Memory B cell (primary cell): ENCODE measurements at regions not wholly inside any gene's neighbourhood (a gene's known extent, or its start where the extent isn't known, plus 50 kb on each side); places are given as distances from the start of the nearest gene placed in this dataset.

Source experiments
- ATAC-seq: fragments of 150-1000 bp; cut with Tn5 transposase; 2 replicates; pipeline ENCODE4 v1.10.0; 2021; ENCODE audit warnings: low read depth, mild to moderate bottlenecking, moderate library complexity
- DNase-seq, 2 donors: peaks; one replicate each; pipeline ENCODE4 v3.0.0; 2022; ENCODE audit warnings: low spot score in 2 of 2
- H3K27ac Mint-ChIP-seq: one replicate; pipeline ENCODE4 v1.8.0; 2022; ENCODE audit warnings: mild to moderate bottlenecking, moderate library complexity, mixed read lengths
- H3K27me3 Mint-ChIP-seq: one replicate; pipeline ENCODE4 v1.8.0; 2022; ENCODE audit warnings: mixed read lengths
- H3K36me3 Mint-ChIP-seq: one replicate; pipeline ENCODE4 v1.8.0; 2022; ENCODE audit warnings: mild to moderate bottlenecking, mixed read lengths
- H3K4me1 Mint-ChIP-seq: one replicate; pipeline ENCODE4 v1.8.0; 2022; ENCODE audit warnings: mixed read lengths
- H3K4me3 Mint-ChIP-seq: one replicate; pipeline ENCODE4 v1.8.0; 2022; ENCODE audit warnings: mild to moderate bottlenecking, moderate library complexity, mixed read lengths
- H3K9me3 Mint-ChIP-seq: one replicate; pipeline ENCODE4 v1.8.0; 2022; ENCODE audit warnings: mixed read lengths

- no peak overlapping the region for H3K27ac Mint-ChIP-seq
- DNase-seq (no peak), ATAC-seq (no peak)
- H3K36me3 Mint-ChIP-seq = no peaks in the 10 kb centered on the region
- H3K9me3 Mint-ChIP-seq = peaks cover 2% of the 10 kb centered on the region
- H3K4me3 Mint-ChIP-seq = no peak overlapping the region
- H3K4me1 Mint-ChIP-seq = peaks cover 10% of the 10 kb centered on the region
- peaks cover 29% of the 10 kb centered on the region for H3K27me3 Mint-ChIP-seq
Measured at GRCh38 chr10:131746785-131747184, 154.0 kb upstream of the PPP2R2D start.

- DNase-seq (no peak), ATAC-seq (no peak)
- Mint-ChIP-seq H3K27ac (no peak overlapping the region), H3K36me3 (no peaks in the 10 kb centered on the region), H3K4me3 (no peak overlapping the region), H3K4me1 (peaks cover 10% of the 10 kb centered on the region), H3K9me3 (peaks cover 2% of the 10 kb centered on the region), H3K27me3 (peaks cover 27% of the 10 kb centered on the region)
Measured at GRCh38 chr10:131747251-131747650, 153.6 kb upstream of the PPP2R2D start.

- no peaks in the 10 kb centered on the region for H3K36me3 Mint-ChIP-seq
- ATAC-seq (no peak), DNase-seq (no peak)
- peaks cover 10% of the 10 kb centered on the region for H3K4me1 Mint-ChIP-seq
- no peak overlapping the region for H3K4me3 Mint-ChIP-seq
- peaks cover 2% of the 10 kb centered on the region for H3K9me3 Mint-ChIP-seq
- H3K27ac Mint-ChIP-seq = no peak overlapping the region
- peaks cover 25% of the 10 kb centered on the region for H3K27me3 Mint-ChIP-seq
Measured at GRCh38 chr10:131747791-131748190, 153.0 kb upstream of the PPP2R2D start.

- DNase-seq (no peak), ATAC-seq (no peak)
- no peaks in the 10 kb centered on the region for H3K36me3 Mint-ChIP-seq
- no peak overlapping the region for H3K27ac Mint-ChIP-seq
- H3K4me3 Mint-ChIP-seq = no peak overlapping the region
- H3K9me3 Mint-ChIP-seq = peaks cover 2% of the 10 kb centered on the region
- peaks cover 25% of the 10 kb centered on the region for H3K27me3 Mint-ChIP-seq
- peaks cover 10% of the 10 kb centered on the region for H3K4me1 Mint-ChIP-seq
Measured at GRCh38 chr10:131748191-131748590, 152.6 kb upstream of the PPP2R2D start.

GRCh38 chr10:131748831-131749766 is 151.7 kb upstream of the PPP2R2D start:
- Mint-ChIP-seq H3K27ac (no peak overlapping the region), H3K27me3 (peaks cover 24% of the 10 kb centered on the region), H3K36me3 (no peaks in the 10 kb centered on the region), H3K4me3 (no peak overlapping the region), H3K4me1 (peaks cover 7% of the 10 kb centered on the region), H3K9me3 (peaks cover 2% of the 10 kb centered on the region)
- no peak for DNase-seq
- no peak for ATAC-seq

- no peak overlapping the region for H3K27ac Mint-ChIP-seq
- DNase-seq (no peak), ATAC-seq (no peak)
- no peaks in the 10 kb centered on the region for H3K36me3 Mint-ChIP-seq
- peaks cover 19% of the 10 kb centered on the region for H3K27me3 Mint-ChIP-seq
- H3K4me3 Mint-ChIP-seq = no peak overlapping the region
- H3K9me3 Mint-ChIP-seq = peaks cover 2% of the 10 kb centered on the region
- peaks cover 4% of the 10 kb centered on the region for H3K4me1 Mint-ChIP-seq
Measured at GRCh38 chr10:131749767-131750142, 151.1 kb upstream of the PPP2R2D start.

- no peak for DNase-seq
- Mint-ChIP-seq H3K4me3 (no peak overlapping the region), H3K27ac (no peak overlapping the region), H3K9me3 (peaks cover 2% of the 10 kb centered on the region), H3K4me1 (no peaks in the 10 kb centered on the region), H3K36me3 (no peaks in the 10 kb centered on the region), H3K27me3 (peaks cover 15% of the 10 kb centered on the region)
- ATAC-seq = no peak
Measured at GRCh38 chr10:131750171-131750895, 150.5 kb upstream of the PPP2R2D start.

- DNase-seq (no peak), ATAC-seq (no peak)
- Mint-ChIP-seq H3K36me3 (no peaks in the 10 kb centered on the region), H3K9me3 (peaks cover 2% of the 10 kb centered on the region), H3K27me3 (peaks cover 13% of the 10 kb centered on the region), H3K4me1 (no peaks in the 10 kb centered on the region), H3K27ac (no peak overlapping the region), H3K4me3 (no peak overlapping the region)
Measured at GRCh38 chr10:131750973-131751826, 149.6 kb upstream of the PPP2R2D start.

- ATAC-seq (no peak), DNase-seq (no peak)
- H3K4me1 Mint-ChIP-seq = no peaks in the 10 kb centered on the region
- no peak overlapping the region for H3K27ac Mint-ChIP-seq
- peaks cover 10% of the 10 kb centered on the region for H3K27me3 Mint-ChIP-seq
- H3K9me3 Mint-ChIP-seq = no peaks in the 10 kb centered on the region
- H3K36me3 Mint-ChIP-seq = no peaks in the 10 kb centered on the region
- H3K4me3 Mint-ChIP-seq = no peak overlapping the region
Measured at GRCh38 chr10:131751827-131752775, 148.7 kb upstream of the PPP2R2D start.

- ATAC-seq (no peak), DNase-seq (no peak)
- no peaks in the 10 kb centered on the region for H3K9me3 Mint-ChIP-seq
- peaks cover 9% of the 10 kb centered on the region for H3K27me3 Mint-ChIP-seq
- H3K36me3 Mint-ChIP-seq = no peaks in the 10 kb centered on the region
- no peak overlapping the region for H3K4me3 Mint-ChIP-seq
- no peaks in the 10 kb centered on the region for H3K4me1 Mint-ChIP-seq
- no peak overlapping the region for H3K27ac Mint-ChIP-seq
Measured at GRCh38 chr10:131753336-131753735, 147.5 kb upstream of the PPP2R2D start.

- H3K27me3 Mint-ChIP-seq = peaks cover 4% of the 10 kb centered on the region
- no peak overlapping the region for H3K27ac Mint-ChIP-seq
- H3K9me3 Mint-ChIP-seq = no peaks in the 10 kb centered on the region
- no peak for ATAC-seq
- no peaks in the 10 kb centered on the region for H3K4me1 Mint-ChIP-seq
- no peaks in the 10 kb centered on the region for H3K36me3 Mint-ChIP-seq
- no peak for DNase-seq
- H3K4me3 Mint-ChIP-seq = no peak overlapping the region
Measured at GRCh38 chr10:131755200-131755599, 145.6 kb upstream of the PPP2R2D start.

GRCh38 chr10:131757285-131758058 is 143.3 kb upstream of the PPP2R2D start:
- DNase-seq (no peak), ATAC-seq (no peak)
- Mint-ChIP-seq H3K9me3 (peaks cover 1% of the 10 kb centered on the region), H3K4me3 (no peak overlapping the region), H3K27me3 (peaks cover 15% of the 10 kb centered on the region), H3K36me3 (peaks cover 2% of the 10 kb centered on the region), H3K4me1 (peaks cover 6% of the 10 kb centered on the region), H3K27ac (no peak overlapping the region)
